SKM-1 (cell line): ENCODE measurements at regions not wholly inside any gene's neighbourhood (a gene's known extent, or its start where the extent isn't known, plus 50 kb on each side); places are given as distances from the start of the nearest gene placed in this dataset.
A peak's percentile ranks its signal among the peaks of the same experiment; 100 is the strongest.

Experiments
- DNase-seq: peaks from one replicate; lab custom pipeline; 2025; ENCODE audit not compliant: unreplicated experiment; lab: John Stamatoyannopoulos, UW

GRCh38 chr13:73242515-73243015, 183.8 kb downstream of the KLF5 start:
- no peak for DNase-seq

- no peak for DNase-seq
These were observed 181.4 kb downstream of the KLF5 start for GRCh38 chr13:73240193-73240592.

- no peak for DNase-seq
These were observed 176.6 kb downstream of the KLF5 start for GRCh38 chr13:73235385-73235784.

DNA sequence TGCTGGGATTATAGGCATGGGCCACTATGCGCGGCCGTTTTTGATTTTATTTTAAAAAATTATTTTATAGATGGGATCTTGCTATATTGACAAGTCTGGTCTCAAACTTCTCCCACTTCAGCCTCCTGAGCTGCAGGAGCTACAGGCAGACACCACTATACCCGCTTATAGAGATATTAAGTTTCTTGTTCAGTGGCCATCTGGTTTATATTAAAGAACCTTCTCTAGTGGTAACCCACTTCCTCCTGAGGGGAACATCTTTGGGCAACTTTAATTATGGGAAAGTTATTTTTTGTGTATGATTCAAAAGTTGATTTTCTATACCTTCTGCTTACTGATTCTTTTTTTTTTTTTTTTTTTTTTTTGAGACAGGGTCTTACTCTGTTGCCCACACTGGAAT, 172.7 kb downstream of the KLF5 start:
- DNase-seq = no peak

DNA sequence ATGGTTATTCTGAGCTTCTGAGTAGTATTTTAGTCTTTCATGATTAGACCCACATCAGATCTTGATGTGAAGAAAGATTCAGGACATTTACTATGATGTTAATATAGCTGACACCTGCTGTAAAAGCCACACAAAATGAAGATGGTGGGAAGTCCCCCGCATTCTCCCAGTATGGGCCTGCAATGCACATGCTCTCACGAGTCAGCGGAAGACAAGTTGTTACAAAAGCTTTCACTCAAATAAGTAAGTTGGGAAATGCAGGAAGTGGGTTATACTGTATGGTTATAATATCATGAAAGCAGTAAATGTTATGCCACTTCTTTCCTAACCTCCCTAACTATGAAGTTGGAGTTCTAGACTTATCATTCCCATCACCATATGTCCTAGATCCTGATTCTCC, 171.9 kb downstream of the KLF5 start:
- DNase-seq = peak; percentile 54

DNA sequence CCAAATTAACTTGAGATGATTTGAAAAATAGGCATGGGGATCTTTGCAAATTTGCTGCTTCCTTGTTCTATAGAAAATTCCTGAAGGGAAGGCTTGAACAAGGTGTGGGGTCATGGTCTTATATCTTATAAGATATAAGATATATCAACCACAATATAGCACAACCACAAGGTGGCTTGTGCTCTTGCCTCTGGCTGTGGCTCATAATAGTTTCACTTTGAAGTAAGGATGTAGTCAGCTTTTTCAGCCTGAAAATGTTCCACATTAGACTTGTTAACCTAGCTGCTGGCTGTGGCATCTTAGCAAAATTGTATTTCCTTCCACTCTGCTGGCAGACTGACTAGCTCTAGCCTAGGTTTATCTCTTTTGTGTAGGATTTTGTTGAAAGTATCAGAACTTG, 169.7 kb downstream of the KLF5 start:
- DNase-seq = no peak

DNA sequence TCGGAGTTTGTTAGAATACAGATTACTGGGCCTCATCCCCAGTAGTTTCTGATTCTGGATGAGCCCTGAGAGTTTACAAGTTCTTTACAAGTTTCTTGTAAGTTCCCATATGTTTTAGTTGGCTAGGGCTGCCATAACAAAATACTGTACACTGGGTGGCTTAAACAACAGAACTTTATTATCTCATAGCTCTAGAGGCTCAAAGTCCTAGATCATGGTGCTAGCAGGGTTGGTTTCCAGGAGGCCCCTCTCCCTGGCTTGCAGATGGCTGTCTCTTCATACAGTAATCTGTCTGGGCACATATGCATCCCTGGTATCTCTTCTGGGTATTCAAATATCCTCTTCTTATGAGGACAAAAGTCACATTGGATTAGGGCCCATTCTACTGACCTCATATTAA, 167.2 kb downstream of the KLF5 start:
- no peak for DNase-seq

DNA sequence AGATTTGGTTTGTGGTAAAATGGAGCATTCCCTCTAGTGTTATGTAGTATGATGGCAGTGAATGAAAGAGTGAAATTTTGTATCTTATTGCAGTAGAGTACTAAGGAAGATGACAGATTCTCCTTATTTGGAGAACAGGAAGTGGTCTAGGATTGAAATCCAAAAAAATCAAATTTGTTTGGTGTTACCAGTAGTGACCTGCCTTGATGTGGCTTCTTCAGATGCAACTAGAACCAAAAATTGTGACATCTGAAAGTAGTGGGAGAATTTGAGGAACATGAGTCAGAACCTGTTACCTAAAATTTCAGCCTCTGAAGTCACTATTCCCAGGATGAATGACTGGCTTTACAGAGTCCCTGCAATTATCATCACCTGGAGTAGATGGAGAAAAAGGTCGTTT, 165.9 kb downstream of the KLF5 start:
- DNase-seq = peak; percentile 51

GRCh38 chr13:73223372-73223781, 164.6 kb downstream of the KLF5 start:
- DNase-seq = no peak

- DNase-seq = no peak
These were observed 164.0 kb downstream of the KLF5 start for GRCh38 chr13:73222627-73223305.

GRCh38 chr13:73220966-73221720, 162.3 kb downstream of the KLF5 start:
- no peak for DNase-seq

DNA sequence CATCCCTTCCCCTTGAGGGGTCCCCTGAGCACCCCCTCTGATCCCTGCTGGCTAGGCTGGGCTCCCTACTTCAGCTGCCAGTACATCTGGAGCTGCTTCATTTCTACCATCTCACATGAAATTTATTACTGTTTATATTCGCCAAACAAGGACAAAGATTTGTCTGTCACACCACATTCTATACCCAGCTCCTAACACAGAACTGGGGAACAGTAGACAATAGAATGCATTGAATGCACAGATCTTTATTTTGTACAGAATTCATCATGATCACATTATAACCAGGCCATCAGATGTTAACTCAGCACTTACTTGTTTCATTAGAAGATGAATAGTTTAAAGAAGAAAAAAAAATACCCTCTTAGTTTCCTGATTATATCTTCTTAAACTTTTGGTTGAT, 159.4 kb downstream of the KLF5 start:
- DNase-seq = no peak

- DNase-seq = no peak
These were observed 157.6 kb downstream of the KLF5 start for GRCh38 chr13:73216381-73216831.

DNA sequence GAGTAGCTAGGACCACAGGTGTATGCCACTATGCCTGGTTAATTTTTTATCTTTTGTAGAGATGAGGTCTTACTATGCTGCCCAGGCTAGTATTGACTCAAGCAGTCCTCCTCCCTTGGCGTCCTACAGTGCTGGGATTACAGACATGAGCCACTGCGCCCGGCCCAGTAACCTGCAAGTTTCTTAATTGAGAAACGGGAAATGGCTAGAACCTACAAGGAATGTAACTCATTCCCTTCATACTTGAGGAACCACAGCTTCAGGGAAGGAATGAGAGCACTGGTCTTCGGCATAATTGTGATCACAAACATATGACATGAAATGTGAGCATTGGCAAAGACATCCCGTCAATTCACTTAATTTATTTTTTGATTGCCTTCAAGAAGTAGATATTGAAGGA, 157.0 kb downstream of the KLF5 start:
- no peak for DNase-seq

DNA sequence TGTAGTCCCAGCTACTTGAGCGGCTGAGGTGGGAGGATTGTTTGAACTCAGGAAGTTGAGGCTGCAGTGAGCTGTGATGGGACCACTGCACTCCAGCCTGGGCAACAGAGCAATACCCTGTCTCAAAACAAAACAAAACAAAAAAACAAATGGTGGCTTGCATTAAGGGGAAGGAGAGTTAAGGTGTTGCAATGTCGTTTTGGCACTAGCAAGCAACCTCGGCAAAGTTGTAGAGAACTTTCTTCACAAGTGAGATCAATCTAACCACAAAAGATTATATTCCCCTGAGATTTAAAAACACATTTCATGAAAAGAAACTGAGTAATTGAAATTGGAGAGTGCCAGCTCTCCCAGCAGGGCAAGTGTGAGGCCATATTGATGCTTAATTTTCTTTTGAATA, 153.7 kb downstream of the KLF5 start:
- no peak for DNase-seq

GRCh38 chr13:73210218-73210883, 151.5 kb downstream of the KLF5 start:
- no peak for DNase-seq

- no peak for DNase-seq
These were observed 146.1 kb downstream of the KLF5 start for GRCh38 chr13:73204952-73205351.

DNA sequence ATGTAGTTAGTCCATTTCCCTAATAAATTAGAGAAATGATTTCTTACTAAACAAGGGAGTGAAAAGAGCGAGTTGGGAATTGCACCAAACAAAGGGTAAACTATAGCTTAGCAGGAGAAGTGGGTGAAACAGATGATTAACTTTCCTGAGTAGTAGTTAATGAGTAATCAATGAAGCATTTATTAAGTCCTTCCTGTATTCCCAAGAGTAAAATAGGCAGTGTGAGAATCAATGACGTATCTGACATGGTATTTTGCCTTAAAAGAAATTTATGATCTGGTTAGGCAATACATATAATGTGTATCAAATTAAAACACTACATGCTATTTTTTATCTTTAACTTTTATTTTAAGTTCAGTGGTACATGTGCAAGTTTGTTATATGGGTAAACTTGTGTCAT, 142.8 kb downstream of the KLF5 start:
- no peak for DNase-seq

GRCh38 chr13:73198991-73199411, 140.2 kb downstream of the KLF5 start:
- DNase-seq = no peak

DNA sequence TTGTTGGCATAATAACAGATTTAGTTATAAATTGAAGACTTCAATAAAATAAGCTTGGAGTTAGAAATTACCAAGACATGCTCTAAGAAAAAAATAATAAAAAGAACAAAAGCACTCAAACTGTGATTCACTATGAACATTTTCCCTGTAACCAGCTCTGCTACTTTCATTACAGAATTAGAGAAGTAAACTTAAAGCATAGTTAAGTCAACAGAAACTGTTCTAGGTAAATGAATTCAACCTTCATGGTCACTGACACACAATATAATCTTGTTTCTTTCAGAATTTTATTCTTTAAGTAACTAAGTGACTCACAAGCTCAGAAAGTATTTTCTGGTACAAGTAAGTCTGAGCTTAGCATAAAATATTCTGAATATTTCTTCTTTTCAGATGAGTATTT, 136.3 kb downstream of the KLF5 start:
- DNase-seq = no peak

DNA sequence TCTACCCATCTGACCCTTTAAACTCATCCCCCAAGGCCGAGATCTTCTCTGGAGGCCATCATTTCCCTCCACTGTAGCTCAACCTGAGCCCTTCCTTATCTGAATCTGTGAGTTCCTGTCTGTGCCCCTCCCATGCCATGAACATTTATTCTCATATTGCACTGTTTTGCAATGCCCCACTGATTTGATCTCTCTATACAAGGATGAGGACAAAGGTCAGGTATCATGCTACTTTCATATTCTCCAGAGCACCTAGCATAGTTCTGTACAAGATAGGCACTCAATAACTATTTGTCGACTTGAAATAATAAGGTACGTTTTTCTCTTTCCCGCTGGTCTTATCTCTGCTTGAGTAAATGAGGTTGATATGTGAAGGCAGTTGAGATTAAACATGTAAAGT, 135.5 kb downstream of the KLF5 start:
- DNase-seq = no peak

DNA sequence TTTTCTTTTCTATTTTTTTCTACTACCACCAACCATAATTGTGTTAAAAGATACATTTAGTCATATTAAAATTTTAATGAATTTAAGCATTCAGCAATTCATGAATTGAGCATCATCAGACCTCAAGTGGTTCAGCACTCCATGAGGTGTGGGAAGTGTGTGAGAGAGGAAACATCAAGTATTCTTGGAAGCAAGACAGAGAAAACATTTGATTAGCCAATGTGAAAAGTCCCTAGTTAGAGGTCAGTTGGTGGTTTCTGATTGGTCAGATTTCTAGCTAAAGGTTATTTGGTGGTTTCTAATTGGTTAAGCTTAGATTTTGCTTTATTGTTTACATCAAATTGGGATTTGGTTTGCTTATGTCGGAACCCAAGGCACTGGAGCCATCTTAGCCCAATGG, 134.7 kb downstream of the KLF5 start:
- no peak for DNase-seq
